Ovary (tissue), 3 donors: ENCODE measurements at regions not wholly inside any gene's neighbourhood (a gene's known extent, or its start where the extent isn't known, plus 50 kb on each side); places are given as distances from the start of the nearest gene placed in this dataset.

ENCODE experiments used
- CTCF ChIP-seq, 3 donors: fragments of 450-650 bp in 2 of 3; fragments of 200-600 bp in 1 of 3; IDR thresholded peaks; one replicate each; pipeline versions ENCODE4 v1.5.1 to v1.8.0; 2016 to 2022; ENCODE audit warnings: antibody characterized with exemption in 3 of 3, mild to moderate bottlenecking in 1 of 3
- EP300 ChIP-seq: sonication (generic); formaldehyde crosslinking; IDR thresholded peaks from one replicate; pipeline ENCODE4 v1.6.1; 2017; ENCODE audit warnings: antibody characterized with exemption
- POLR2A ChIP-seq: fragments of 450-650 bp; IDR thresholded peaks from one replicate; pipeline ENCODE4 v1.6.1; 2017; ENCODE audit warnings: antibody characterized with exemption, mild to moderate bottlenecking, moderate library complexity
- donor health status: DM: no; HTN: no; CAD: no.

GRCh38 chr1:14194511-14194910, 404.0 kb upstream of the KAZN start:
- no peak for TF ChIP-seq CTCF (IDR thresholded peaks at IDR 0.05)
- no peak for TF ChIP-seq POLR2A
- no peak for TF ChIP-seq EP300
